HCT116 (cell line): ENCODE measurements at regions not wholly inside any gene's neighbourhood (a gene's known extent, or its start where the extent isn't known, plus 50 kb on each side); places are given as distances from the start of the nearest gene placed in this dataset.

Source experiments
- ATAC-seq: fragments of 200-7000 bp; cut with Tn5 transposase; 2 replicates; pipeline ENCODE4 v1.9.1; 2020; ENCODE audit warnings: mild to moderate bottlenecking, moderate library complexity
- BruUV-seq: library from RNA; stranded (reverse); fragments of 400-500 nt; replicated peaks from 2 replicates; lab custom pipeline; 2021; lab: Mats Ljungman, UMichigan
- CTCF ChIA-PET: fragments of 300-600 bp; sonication (Branson Sonifier 250); formaldehyde crosslinking; loops from one replicate; lab custom pipeline; 2021; ENCODE audit warnings: antibody characterized with exemption; lab: Charles Lee
- POLR2A ChIA-PET: fragments of 300-600, 350-600 bp; sonication (Branson Sonifier 250); formaldehyde crosslinking; loops from one replicate; lab custom pipeline; 2021; ENCODE audit warnings: antibody characterized with exemption; lab: Charles Lee
- RAD21 ChIA-PET, 2 experiments: fragments of 300-600 bp; sonication (Branson Sonifier 250); formaldehyde crosslinking; loops; one replicate each; lab custom pipeline; 2023; ENCODE audit warnings: low total read pairs in 2 of 2; ENCODE audit not compliant: uncharacterized antibody in 2 of 2, unreplicated experiment in 2 of 2, low non-redundant PET in 1 of 2; lab: Charles Lee
- DNase-seq: peaks from one replicate; pipeline ENCODE4 v3.0.0-alpha.2; 2010; ENCODE audit warnings: low read depth, low spot score
- H2AFZ ChIP-seq: fragments of 200-600 bp; shearing (Covaris generic), sonication (generic); 2 replicates; pipeline ENCODE4 v1.6.1; 2017; ENCODE audit warnings: low read depth, mixed run types, mixed read lengths, antibody characterized with exemption, low read length; ENCODE audit not compliant: poor library complexity, severe bottlenecking
- H3K27ac ChIP-seq: 2 replicates; pipeline ENCODE4 v1.5.1; 2012; ENCODE audit warnings: low read depth, low read length
- H3K27me3 ChIP-seq: fragments of 200-600 bp; sonication (generic); 2 replicates; pipeline ENCODE4 v1.6.1; 2016; ENCODE audit warnings: mixed run types, low read length, mixed read lengths; ENCODE audit not compliant: insufficient read depth
- H3K36me3 ChIP-seq, 2 experiments: fragments of 200-500 bp in 1 of 2; fragments of 200-600 bp in 1 of 2; sonication (Bioruptor generic) in 1 of 2; sonication (generic) in 1 of 2; 2 replicates each; pipeline versions ENCODE4 v1.5.1 to v1.6.1; 2014 to 2016; ENCODE audit warnings: low read length in 2 of 2, inconsistent platforms in 1 of 2, mixed read lengths in 1 of 2, mixed run types in 1 of 2; ENCODE audit not compliant: insufficient read depth in 2 of 2, control insufficient read depth in 1 of 2
- H3K4me1 ChIP-seq, 2 experiments: fragments of 200-600 bp in 1 of 2; sonication (generic) in 1 of 2; 2 replicates each; pipeline versions ENCODE4 v1.5.1 to v1.6.1; 2012 to 2017; ENCODE audit warnings: low read length in 2 of 2, inconsistent platforms in 1 of 2, mild to moderate bottlenecking in 1 of 2, mixed read lengths in 1 of 2, mixed run types in 1 of 2, moderate library complexity in 1 of 2; ENCODE audit not compliant: insufficient read depth in 2 of 2, control insufficient read depth in 1 of 2
- H3K4me2 ChIP-seq: fragments of 200-600 bp; sonication (generic); 2 replicates; pipeline ENCODE4 v1.6.1; 2017; ENCODE audit warnings: mixed run types, low read length, mixed read lengths
- H3K4me3 ChIP-seq, 2 experiments: fragments of 200-600 bp in 1 of 2; sonication (generic) in 1 of 2; replicated peaks in 1 of 2; 2 replicates each; pipeline ENCODE4 v1.5.1; 2011 to 2016; ENCODE audit warnings: low read length in 2 of 2, control low read depth in 1 of 2, low read depth in 1 of 2, mild to moderate bottlenecking in 1 of 2, mixed read lengths in 1 of 2, mixed run types in 1 of 2
- H3K79me2 ChIP-seq: fragments of 200-600 bp; sonication (generic); 2 replicates; pipeline ENCODE4 v1.6.1; 2017; ENCODE audit warnings: mild to moderate bottlenecking, mixed run types, low read length, moderate library complexity, mixed read lengths; ENCODE audit not compliant: insufficient read depth
- H3K9ac ChIP-seq: fragments of 200-600 bp; sonication (generic); 2 replicates; pipeline ENCODE4 v1.6.1; 2016; ENCODE audit warnings: low read length, mixed read lengths
- H3K9me2 ChIP-seq: fragments of 200-600 bp; sonication (generic), shearing (Covaris generic); 2 replicates; pipeline ENCODE4 v1.6.1; 2017; ENCODE audit warnings: mixed run types, mild to moderate bottlenecking, moderate library complexity; ENCODE audit not compliant: insufficient read depth
- H3K9me3 ChIP-seq, 2 experiments: fragments of 200-500 bp in 1 of 2; fragments of 200-600 bp in 1 of 2; sonication (Bioruptor generic) in 1 of 2; sonication (generic) in 1 of 2; 2 replicates each; pipeline ENCODE4 v1.6.1; 2014 to 2017; ENCODE audit warnings: low read length in 2 of 2, mixed read lengths in 2 of 2, inconsistent platforms in 1 of 2, low read depth in 1 of 2, mild to moderate bottlenecking in 1 of 2, mixed run types in 1 of 2, moderate library complexity in 1 of 2; ENCODE audit not compliant: control insufficient read depth in 1 of 2, insufficient read depth in 1 of 2
- H4K20me1 ChIP-seq: fragments of 200-600 bp; sonication (generic), shearing (Covaris generic); 2 replicates; pipeline ENCODE4 v1.6.1; 2017; ENCODE audit warnings: mixed run types, mild to moderate bottlenecking, moderate library complexity; ENCODE audit not compliant: insufficient read depth
- ATF3 ChIP-seq: IDR thresholded peaks from 2 replicates; pipeline ENCODE4 v1.6.1; 2012
- CBX3 ChIP-seq: IDR thresholded peaks from 2 replicates; pipeline ENCODE4 v1.6.1; 2012; ENCODE audit warnings: low read depth
- CTCF ChIP-seq, 3 experiments: fragments of 200-600 bp in 1 of 3; sonication (generic) in 1 of 3; IDR thresholded peaks in 2 of 3; conservative IDR thresholded peaks in 1 of 3; 2 replicates each; pipeline ENCODE4 v1.5.1; 2012 to 2017; ENCODE audit warnings: low read depth in 2 of 3, low read length in 2 of 3, antibody characterized with exemption in 1 of 3, borderline replicate concordance in 1 of 3, control low read depth in 1 of 3, mild to moderate bottlenecking in 1 of 3, mixed read lengths in 1 of 3, mixed run types in 1 of 3, moderate library complexity in 1 of 3; ENCODE audit not compliant: insufficient read depth in 1 of 3
- EGR1 ChIP-seq: IDR thresholded peaks from 2 replicates; pipeline ENCODE4 v1.6.1; 2012; ENCODE audit warnings: low read depth
- ELF1 ChIP-seq: IDR thresholded peaks from 2 replicates; pipeline ENCODE4 v1.6.1; 2012; ENCODE audit warnings: low read depth, borderline replicate concordance
- EZH2phosphoT487 ChIP-seq: fragments of 200-600 bp; IDR thresholded peaks from 2 replicates; pipeline ENCODE4 v1.6.1; 2018; ENCODE audit warnings: antibody characterized with exemption, borderline replicate concordance
- FOSL1 ChIP-seq: IDR thresholded peaks from 2 replicates; pipeline ENCODE4 v1.6.1; 2012; ENCODE audit warnings: low read depth
- RAD21 ChIP-seq: IDR thresholded peaks from 2 replicates; pipeline ENCODE4 v1.6.1; 2012; ENCODE audit warnings: low read depth, mild to moderate bottlenecking
- REST ChIP-seq: IDR thresholded peaks from 2 replicates; pipeline ENCODE4 v1.6.1; 2012; ENCODE audit warnings: low read depth
- SRF ChIP-seq: IDR thresholded peaks from 2 replicates; pipeline ENCODE4 v1.6.1; 2012; ENCODE audit warnings: low read depth
- TCF7L2 ChIP-seq: IDR thresholded peaks from 2 replicates; pipeline ENCODE4 v1.7.0; 2011; ENCODE audit warnings: borderline replicate concordance, inconsistent platforms; ENCODE audit not compliant: insufficient read depth, insufficient read length; ENCODE audit errors: extremely low read depth
- YY1 ChIP-seq: IDR thresholded peaks from 2 replicates; pipeline ENCODE4 v1.6.1; 2011; ENCODE audit warnings: low read length, low read depth, moderate library complexity, mild to moderate bottlenecking; ENCODE audit not compliant: insufficient replicate concordance; ENCODE audit errors: extremely low read depth
- ZBTB33 ChIP-seq: IDR thresholded peaks from 2 replicates; pipeline ENCODE4 v1.6.1; 2011; ENCODE audit warnings: mild to moderate bottlenecking, low read length, moderate library complexity; ENCODE audit not compliant: insufficient replicate concordance; ENCODE audit errors: extremely low read depth
- ZFX ChIP-seq: fragments of 450-650 bp; IDR thresholded peaks from 2 replicates; pipeline ENCODE4 v1.6.1; 2017
- ZNF274 ChIP-seq: fragments of 200-500 bp; sonication (Bioruptor generic); IDR thresholded peaks from 2 replicates; pipeline ENCODE4 v1.6.1; 2014; ENCODE audit warnings: mild to moderate bottlenecking, low read depth, low read length, inconsistent platforms
- intact Hi-C: fragments of 100-400 bp; cut with micrococcal nuclease; formaldehyde crosslinking; loops from 2 replicates; pipeline ENCODE4 v1.10.0; 2022

- no peak overlapping the region for H3K27ac ChIP-seq
- intact Hi-C loops, result no loop called here
- no peak overlapping the region for H2AFZ ChIP-seq
Measured at GRCh38 chr7:92991190-92991589, 126.6 kb downstream of the SAMD9 start.

More at GRCh38 chr7:92991190-92991589, 126.6 kb downstream of the SAMD9 start:
- H3K9ac ChIP-seq, result no peak overlapping the region
- ChIA-PET RAD21 (no interaction called here), POLR2A (no interaction called here), CTCF (no interaction called here)
- DNase-seq (no peak), ATAC-seq (no peak)
- H3K4me3 ChIP-seq, result no peak overlapping the region
- BruUV-seq, result no TSS peak
- H4K20me1 ChIP-seq, result no peaks in the 10 kb centered on the region
- no peaks in the 10 kb centered on the region for H3K9me2 ChIP-seq
- H3K4me1 ChIP-seq, result no peaks in the 10 kb centered on the region
- H3K27me3 ChIP-seq, result no peaks in the 10 kb centered on the region
- no peaks in the 10 kb centered on the region for H3K79me2 ChIP-seq
- no peak overlapping the region for H3K4me2 ChIP-seq
- peaks cover 0 to 3% of the 10 kb centered on the region in 2 experiments; a peak in 1 of 4 replicates for H3K9me3 ChIP-seq
- TF ChIP-seq ELF1 (no peak), TCF7L2 (no peak), ZFX (no peak), CTCF (IDR thresholded peaks at IDR 0.05 in 2 of 3, conservative IDR thresholded peaks at IDR 0.05 in 1 of 3; ENCODE audit: borderline replicate concordance in 1 of 3, insufficient read depth in 1 of 3, low read depth in 2 of 3, low read length in 2 of 3) (no peak), CBX3 (no peak), EZH2phosphoT487 (no peak), ZBTB33 (no peak), REST (no peak), ZNF274 (no peak), EGR1 (no peak), ATF3 (no peak), RAD21 (no peak), SRF (no peak), FOSL1 (no peak), YY1 (no peak)
- H3K36me3 ChIP-seq, result no peaks in the 10 kb centered on the region
